SH-SY5Y (cell line): ENCODE measurements at regions not wholly inside any gene's neighbourhood (a gene's known extent, or its start where the extent isn't known, plus 50 kb on each side); places are given as distances from the start of the nearest gene placed in this dataset.

Source experiments
- GATA2 ChIP-seq: IDR thresholded peaks from 2 replicates; pipeline ENCODE4 v1.6.1; 2011; ENCODE audit warnings: mild to moderate bottlenecking, low read depth, low read length
- GATA3 ChIP-seq: IDR thresholded peaks from 2 replicates; pipeline ENCODE4 v1.6.1; 2011; ENCODE audit warnings: low read depth, mild to moderate bottlenecking, low read length, moderate library complexity

- TF ChIP-seq GATA2 = no peak
- TF ChIP-seq GATA3 = no peak
Observed at GRCh38 chr18:40956213-40956612, 998.8 kb upstream of the PIK3C3 start.
